SK-N-SH (cell line): ENCODE measurements at regions not wholly inside any gene's neighbourhood (a gene's known extent, or its start where the extent isn't known, plus 50 kb on each side); places are given as distances from the start of the nearest gene placed in this dataset.

ENCODE experiments used
- CTCF ChIA-PET: fragments of 300-600, 350-600 bp; formaldehyde crosslinking; extraction: SDS; loops from one replicate; lab custom pipeline; 2021; lab: Yijun Ruan, JAX
- POLR2A ChIA-PET: fragments of 350-600 bp; sonication (Branson Sonifier 250); formaldehyde crosslinking; extraction: SDS; loops from one replicate; lab custom pipeline; 2020; ENCODE audit warnings: antibody characterized with exemption, inconsistent platforms; lab: Yijun Ruan, JAX
- DNase-seq: peaks from one replicate; pipeline ENCODE4 v3.0.0; 2012
- H2AFZ ChIP-seq: fragments of 200-600 bp; sonication (generic); 2 replicates; pipeline ENCODE4 v1.8.1; 2016; ENCODE audit warnings: antibody characterized with exemption, mild to moderate bottlenecking, low read depth
- H3F3A ChIP-seq: fragments of 200-600 bp; sonication (generic); replicated peaks from 2 replicates; pipeline ENCODE3; 2016; ENCODE audit warnings: antibody characterized with exemption, mild to moderate bottlenecking; ENCODE audit not compliant: insufficient read depth
- H3K27ac ChIP-seq, 2 experiments: fragments of 200-500 bp in 1 of 2; fragments of 200-600 bp in 1 of 2; sonication (Bioruptor generic) in 1 of 2; sonication (generic), shearing (Covaris generic) in 1 of 2; 2 replicates each; pipeline versions ENCODE4 v1.5.1 to v1.6.1; 2014 to 2016; ENCODE audit warnings: low read depth in 2 of 2, inconsistent platforms in 1 of 2, low read length in 1 of 2, mild to moderate bottlenecking in 1 of 2, mixed read lengths in 1 of 2
- H3K27me3 ChIP-seq: fragments of 200-600 bp; sonication (generic), shearing (Covaris generic); 2 replicates; pipeline ENCODE4 v1.6.1; 2016; ENCODE audit warnings: mixed run types; ENCODE audit not compliant: insufficient read depth
- H3K36me3 ChIP-seq, 2 experiments: fragments of 200-500 bp in 1 of 2; fragments of 200-600 bp in 1 of 2; sonication (Bioruptor generic) in 1 of 2; sonication (generic) in 1 of 2; replicated peaks in 1 of 2; 2 replicates each; pipeline versions ENCODE3 to v1.5.1; 2014 to 2016; ENCODE audit warnings: low read length in 1 of 2, mild to moderate bottlenecking in 1 of 2; ENCODE audit not compliant: insufficient read depth in 2 of 2, control insufficient read depth in 1 of 2
- H3K4me1 ChIP-seq, 2 experiments: fragments of 200-500 bp in 1 of 2; fragments of 200-600 bp in 1 of 2; sonication (Bioruptor generic) in 1 of 2; sonication (generic), shearing (Covaris generic) in 1 of 2; 2 replicates each; pipeline versions ENCODE4 v1.5.1 to v1.6.1; 2014 to 2016; ENCODE audit warnings: low read depth in 1 of 2, low read length in 1 of 2, mixed run types in 1 of 2; ENCODE audit not compliant: insufficient read depth in 2 of 2, control insufficient read depth in 1 of 2
- H3K4me2 ChIP-seq: fragments of 200-600 bp; sonication (generic), shearing (Covaris generic); 2 replicates; pipeline ENCODE4 v1.6.1; 2017; ENCODE audit warnings: mixed run types
- H3K4me3 ChIP-seq, 2 experiments: fragments of 200-500 bp in 1 of 2; fragments of 200-600 bp in 1 of 2; sonication (Bioruptor generic) in 1 of 2; sonication (generic), shearing (Covaris generic) in 1 of 2; 2 replicates each; pipeline versions ENCODE4 v1.5.1 to v1.8.1; 2014 to 2016; ENCODE audit warnings: low read depth in 2 of 2, inconsistent platforms in 1 of 2, low read length in 1 of 2, mild to moderate bottlenecking in 1 of 2, mixed read lengths in 1 of 2, moderate library complexity in 1 of 2
- H3K79me2 ChIP-seq: fragments of 200-600 bp; sonication (generic); 2 replicates; pipeline ENCODE4 v1.8.1; 2017; ENCODE audit warnings: mild to moderate bottlenecking; ENCODE audit not compliant: insufficient read depth
- H3K9ac ChIP-seq: fragments of 200-600 bp; sonication (generic); 2 replicates; pipeline ENCODE4 v1.6.1; 2017; ENCODE audit warnings: mixed run types
- H3K9me2 ChIP-seq: fragments of 200-600 bp; sonication (generic); 2 replicates; pipeline ENCODE4 v1.6.1; 2017; ENCODE audit warnings: mixed run types
- H3K9me3 ChIP-seq: fragments of 200-600 bp; sonication (generic); 2 replicates; pipeline ENCODE4 v1.6.1; 2017; ENCODE audit warnings: mixed run types, mild to moderate bottlenecking, moderate library complexity
- H4K20me1 ChIP-seq: fragments of 200-600 bp; sonication (generic); 2 replicates; pipeline ENCODE4 v1.6.1; 2017; ENCODE audit warnings: mild to moderate bottlenecking, mixed run types; ENCODE audit not compliant: insufficient read depth
- CHD2 ChIP-seq: fragments of 150-350 bp; IDR thresholded peaks from 2 replicates; pipeline ENCODE4 v1.6.1; 2018; ENCODE audit warnings: low read length; ENCODE audit not compliant: partially characterized antibody
- CTCF ChIP-seq: fragments of 200-600 bp; sonication (generic); IDR thresholded peaks from 2 replicates; pipeline ENCODE4 v1.6.1; 2017; ENCODE audit warnings: antibody characterized with exemption, mild to moderate bottlenecking, moderate library complexity
- ELF1 ChIP-seq: IDR thresholded peaks from 2 replicates; pipeline ENCODE4 v1.4.0; 2012
- EP300 ChIP-seq, 2 experiments: IDR thresholded peaks; 2 replicates each; pipeline versions ENCODE4 v1.4.0 to v1.6.1; 2012; ENCODE audit warnings: borderline replicate concordance in 1 of 2, low read depth in 1 of 2, low read length in 1 of 2
- FOSL2 ChIP-seq: IDR thresholded peaks from 2 replicates; pipeline ENCODE4 v1.4.0; 2012; ENCODE audit warnings: low read depth, mild to moderate bottlenecking, moderate library complexity, borderline replicate concordance
- FOXJ3 ChIP-seq: sonication (generic); formaldehyde crosslinking; IDR thresholded peaks from 2 replicates; pipeline ENCODE4 v1.5.1; 2020; ENCODE audit warnings: mild to moderate bottlenecking, missing genetic modification reagents
- GATA2 ChIP-seq: sonication (generic); formaldehyde crosslinking; IDR thresholded peaks from 2 replicates; pipeline ENCODE4 v1.5.0; 2020; ENCODE audit warnings: mild to moderate bottlenecking, missing genetic modification reagents
- MEF2A ChIP-seq: IDR thresholded peaks from 2 replicates; pipeline ENCODE4 v1.4.0; 2012; ENCODE audit warnings: low read depth, borderline replicate concordance
- MXI1 ChIP-seq: IDR thresholded peaks from 2 replicates; pipeline ENCODE4 v1.6.1; 2012; ENCODE audit warnings: mild to moderate bottlenecking, low read depth, low read length, improper control_type of control experiment
- NFIC ChIP-seq: IDR thresholded peaks from 2 replicates; pipeline ENCODE4 v1.4.0; 2012; ENCODE audit warnings: borderline replicate concordance
- PBX3 ChIP-seq: IDR thresholded peaks from 2 replicates; pipeline ENCODE4; 2012
- POLR2AphosphoS5 ChIP-seq: IDR thresholded peaks from 2 replicates; pipeline ENCODE4 v1.6.1; 2012; ENCODE audit warnings: low read depth, low read length
- RAD21 ChIP-seq: IDR thresholded peaks from 2 replicates; pipeline ENCODE4 v1.6.1; 2012; ENCODE audit warnings: mild to moderate bottlenecking, low read length
- RCOR1 ChIP-seq: fragments of 150-350 bp; IDR thresholded peaks from 2 replicates; pipeline ENCODE4 v1.6.1; 2017; ENCODE audit warnings: antibody characterized with exemption, low read length
- RFX5 ChIP-seq: IDR thresholded peaks from 2 replicates; pipeline ENCODE4 v1.6.1; 2012; ENCODE audit warnings: mild to moderate bottlenecking, improper control_type of control experiment, low read length
- SMC3 ChIP-seq: IDR thresholded peaks from 2 replicates; pipeline ENCODE4 v1.6.1; 2012; ENCODE audit warnings: low read depth, low read length, improper control_type of control experiment
- TCF12 ChIP-seq: IDR thresholded peaks from 2 replicates; pipeline ENCODE4 v1.4.0; 2012
- USF1 ChIP-seq: IDR thresholded peaks from 2 replicates; pipeline ENCODE4 v1.4.0; 2012; ENCODE audit warnings: low read depth, borderline replicate concordance
- WGBS: methylation state at CpG from one replicate; pipeline ENCODE4 v1.1.6; 2017; ENCODE audit warnings: low lambda C conversion rate; 5-methylcytosine and 5-hydroxymethylcytosine counted together

GRCh38 chr13:89486065-89486464 lies 1814.9 kb downstream of the SLITRK5 start:
- POLR2A ChIA-PET = no interaction called here

GRCh38 chr13:89486709-89487108 lies 1815.5 kb downstream of the SLITRK5 start:
- ChIA-PET CTCF (no interaction called here), POLR2A (no interaction called here)
- H2AFZ ChIP-seq = no peak overlapping the region
- no peaks in the 10 kb centered on the region for H3K79me2 ChIP-seq
- no peaks in the 10 kb centered on the region for H4K20me1 ChIP-seq
- H3K9me3 ChIP-seq = no peaks in the 10 kb centered on the region
- H3K4me1 ChIP-seq = no peaks in the 10 kb centered on the region
- H3K36me3 ChIP-seq = no peaks in the 10 kb centered on the region
- no peaks in the 10 kb centered on the region for H3K27me3 ChIP-seq
- no peak overlapping the region for H3K4me3 ChIP-seq
- 52% methylated on average over 1 of the region's 1 CpG for WGBS
- H3K4me2 ChIP-seq = no peak overlapping the region
- TF ChIP-seq FOSL2 (no peak), TCF12 (no peak), CTCF (no peak), SMC3 (no peak), GATA2 (CRISPR knock-in tag) (no peak), MXI1 (no peak), POLR2AphosphoS5 (no peak), MEF2A (no peak), FOXJ3 (no peak)
- DNase-seq = no peak
- H3F3A ChIP-seq = no peaks in the 10 kb centered on the region
- H3K27ac ChIP-seq = no peak overlapping the region
- no peak overlapping the region for H3K9ac ChIP-seq
- H3K9me2 ChIP-seq = no peaks in the 10 kb centered on the region

More at GRCh38 chr13:89486065-89486464, 1814.9 kb downstream of the SLITRK5 start:
- WGBS = 48% methylated on average over 1 of the region's 1 CpG
- H3K9me2 ChIP-seq = no peaks in the 10 kb centered on the region
- TF ChIP-seq MXI1 (no peak), PBX3 (no peak), RAD21 (no peak), CHD2 (peak; percentile 30), RFX5 (no peak), RCOR1 (peak; percentile 90), GATA2 (CRISPR knock-in tag) (peak; percentile 45; the same call in 1 of the 2 replicates), NFIC (no peak), ELF1 (no peak), FOXJ3 (no peak), FOSL2 (no peak), USF1 (no peak), EP300 (IDR thresholded peaks at IDR 0.05; ENCODE audit: borderline replicate concordance in 1 of 2, low read depth in 1 of 2, low read length in 1 of 2) (peak in 1 of 2 experiments; percentile 83; a peak in 2 of 4 replicates), MEF2A (no peak)
- TF ChIP-seq, all 33 proteins: peak for 4
- Histone ChIP-seq H3K27ac (no peak overlapping the region), H3K4me1 (no peaks in the 10 kb centered on the region), H3K79me2 (no peaks in the 10 kb centered on the region), H4K20me1 (no peaks in the 10 kb centered on the region), H3K4me2 (no peak overlapping the region), H3K9ac (no peak overlapping the region), H2AFZ (no peak overlapping the region), H3K9me3 (no peaks in the 10 kb centered on the region), H3F3A (no peaks in the 10 kb centered on the region), H3K4me3 (no peak overlapping the region), H3K36me3 (no peaks in the 10 kb centered on the region), H3K27me3 (no peaks in the 10 kb centered on the region)
- peak; percentile 27 for DNase-seq
- CTCF ChIA-PET = no interaction called here
